ENCODE measurements at regions not wholly inside any gene's neighbourhood (a gene's known extent, or its start where the extent isn't known, plus 50 kb on each side); places are given as distances from the start of the nearest gene placed in this dataset.

GRCh38 chr15:87756072-87756471, 500.5 kb downstream of the NTRK3 start:
- H3K36me3 ChIP-seq = no peaks in the 10 kb centered on the region
- intact Hi-C loops (cut with DNase I) = no loop called here
- H3K27me3 ChIP-seq (replicated peaks; ENCODE audit: insufficient read depth) = no peaks in the 10 kb centered on the region
- no peak overlapping the region for H3K27ac ChIP-seq
- no peak for DNase-seq (ENCODE audit: low spot score)
- H3K4me1 ChIP-seq (replicated peaks) = no peaks in the 10 kb centered on the region
- no peak for TF ChIP-seq CTCF (IDR thresholded peaks at IDR 0.05)
- whole genome bisulfite sequencing = 85% methylated on average over 3 of the region's 3 CpGs
- H3K4me3 ChIP-seq = no peak overlapping the region
- H3K9me3 ChIP-seq = no peaks in the 10 kb centered on the region

DNA sequence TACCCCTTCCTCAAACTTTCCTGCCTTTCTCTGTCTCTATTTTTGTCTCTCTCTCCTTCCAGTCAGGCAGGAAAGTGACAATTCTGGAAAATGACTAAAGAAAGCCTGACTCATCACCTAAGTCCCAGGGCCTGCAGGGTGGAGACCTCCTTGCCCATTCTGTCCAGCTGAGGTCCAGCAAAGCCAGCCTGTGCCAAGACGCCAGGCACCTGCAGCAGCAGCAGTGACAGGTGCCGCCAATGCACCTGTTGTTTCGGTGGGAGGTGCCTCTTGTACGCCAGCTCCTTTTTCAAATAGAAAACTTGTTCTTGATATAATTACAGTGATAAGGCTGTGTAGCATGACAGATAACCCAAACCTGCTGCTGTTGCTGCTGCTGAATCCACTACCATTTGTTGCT, 501.3 kb downstream of the NTRK3 start:
- Histone ChIP-seq H3K27me3 (replicated peaks; ENCODE audit: insufficient read depth) (no peaks in the 10 kb centered on the region), H3K4me3 (no peak overlapping the region), H3K36me3 (no peaks in the 10 kb centered on the region), H3K4me1 (replicated peaks) (no peaks in the 10 kb centered on the region), H3K27ac (no peak overlapping the region), H3K9me3 (no peaks in the 10 kb centered on the region)
- WGBS = 81% methylated on average over 4 of the region's 4 CpGs
- no peak for DNase-seq (ENCODE audit: low spot score)
- TF ChIP-seq POLR2A (IDR thresholded peaks at IDR 0.05) (no peak), POLR2AphosphoS5 (IDR thresholded peaks at IDR 0.05) (no peak), CTCF (IDR thresholded peaks at IDR 0.05) (no peak)
- intact Hi-C loops (cut with DNase I) = no loop called here

DNA sequence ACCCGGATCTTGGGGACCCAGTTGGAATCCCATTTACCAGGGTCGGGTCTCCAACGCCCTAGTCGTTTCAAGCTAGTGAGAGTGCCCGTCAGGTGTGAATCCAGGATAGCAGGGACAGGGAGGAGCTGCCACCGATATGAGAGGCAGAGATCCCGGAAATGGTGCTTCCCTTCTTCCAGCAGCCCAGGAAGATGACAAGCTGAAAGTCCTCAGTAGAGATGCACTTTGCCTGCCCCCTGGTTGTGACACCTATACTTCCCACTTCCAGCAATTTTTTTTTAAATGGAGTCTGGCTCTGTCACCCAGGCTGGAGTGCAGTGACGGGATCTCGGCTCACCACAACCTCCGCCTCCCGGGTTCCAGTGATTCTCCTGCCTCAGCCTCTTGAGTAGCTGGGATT, 503.0 kb downstream of the NTRK3 start:
- Histone ChIP-seq H3K27me3 (replicated peaks; ENCODE audit: insufficient read depth) (no peaks in the 10 kb centered on the region), H3K9me3 (no peaks in the 10 kb centered on the region), H3K27ac (no peak overlapping the region), H3K4me3 (no peak overlapping the region), H3K4me1 (replicated peaks) (no peaks in the 10 kb centered on the region), H3K36me3 (no peaks in the 10 kb centered on the region)
- intact Hi-C loops (cut with DNase I) = no loop called here
- TF ChIP-seq POLR2AphosphoS5 (IDR thresholded peaks at IDR 0.05) = no peak
- TF ChIP-seq POLR2A (IDR thresholded peaks at IDR 0.05) = no peak
- 89% methylated on average over 11 of the region's 11 CpGs for WGBS
- no peak for DNase-seq (ENCODE audit: low spot score)

DNA sequence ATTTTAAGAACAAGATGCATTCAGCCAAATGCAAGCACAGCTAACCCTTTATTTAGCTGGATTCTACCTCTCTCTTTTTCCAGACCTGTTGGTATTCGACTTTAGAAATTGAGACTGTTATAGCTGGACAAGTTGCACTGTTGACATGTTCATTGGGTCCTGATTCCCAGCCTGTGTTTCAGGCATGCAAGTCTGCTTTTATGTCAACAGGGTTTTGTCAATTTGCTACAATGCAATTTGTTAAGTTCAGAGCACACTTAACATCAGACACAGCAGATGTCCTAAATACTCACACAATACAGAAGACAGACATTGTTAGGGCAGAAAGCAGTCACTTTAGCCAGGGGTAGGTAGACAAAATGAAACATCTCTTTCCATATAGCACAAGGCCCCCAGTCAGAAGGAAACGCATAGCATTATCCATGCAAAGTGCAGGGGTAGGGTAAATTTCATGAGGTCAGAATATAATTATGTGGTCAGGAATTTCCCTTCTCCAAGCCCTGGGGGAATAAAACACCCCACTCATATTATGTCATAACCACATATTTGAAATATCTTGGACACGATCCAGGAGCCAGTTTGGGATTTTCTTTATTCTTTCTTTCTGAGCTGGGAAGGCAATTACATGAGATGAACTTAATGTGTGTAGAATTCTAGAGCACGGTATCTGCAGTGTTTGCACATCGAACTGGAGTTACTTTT, 504.1 kb downstream of the NTRK3 start:
- Histone ChIP-seq H3K27ac (no peak overlapping the region), H3K4me3 (no peak overlapping the region), H3K27me3 (replicated peaks; ENCODE audit: insufficient read depth) (no peaks in the 10 kb centered on the region), H3K36me3 (no peaks in the 10 kb centered on the region), H3K4me1 (replicated peaks) (no peaks in the 10 kb centered on the region), H3K9me3 (no peaks in the 10 kb centered on the region)
- no peak for DNase-seq (ENCODE audit: low spot score)
- intact Hi-C loops (cut with DNase I) = no loop called here
- TF ChIP-seq CTCF (IDR thresholded peaks at IDR 0.05) = no peak
- TF ChIP-seq POLR2AphosphoS5 (IDR thresholded peaks at IDR 0.05) = no peak
- TF ChIP-seq POLR2A (IDR thresholded peaks at IDR 0.05) = no peak
- 41% methylated on average over 5 of the region's 5 CpGs for WGBS

GRCh38 chr15:87748483-87748882, 508.1 kb downstream of the NTRK3 start:
- Histone ChIP-seq H3K27me3 (replicated peaks; ENCODE audit: insufficient read depth) (no peaks in the 10 kb centered on the region), H3K4me3 (no peak overlapping the region), H3K4me1 (replicated peaks) (no peaks in the 10 kb centered on the region), H3K36me3 (no peaks in the 10 kb centered on the region), H3K27ac (no peak overlapping the region), H3K9me3 (no peaks in the 10 kb centered on the region)
- 95% methylated on average over 8 of the region's 8 CpGs for WGBS
- DNase-seq (ENCODE audit: low spot score) = no peak
- intact Hi-C loops (cut with DNase I) = no loop called here
- TF ChIP-seq CTCF (IDR thresholded peaks at IDR 0.05) = no peak
- TF ChIP-seq POLR2A (IDR thresholded peaks at IDR 0.05) = no peak
- TF ChIP-seq POLR2AphosphoS5 (IDR thresholded peaks at IDR 0.05) = no peak

All from prostate gland (tissue), 2 donors.